GM23248 (cell line): ENCODE measurements at regions not wholly inside any gene's neighbourhood (a gene's known extent, or its start where the extent isn't known, plus 50 kb on each side); places are given as distances from the start of the nearest gene placed in this dataset.
A peak's percentile ranks its signal among the peaks of the same experiment; 100 is the strongest.

Experiments used
- DNase-seq: peaks from one replicate; pipeline ENCODE4 v3.0.0-alpha.2; 2015
- H2AFZ ChIP-seq: fragments of 200-600 bp; sonication (generic); 2 replicates; pipeline ENCODE4 v1.6.1; 2016; ENCODE audit warnings: antibody characterized with exemption
- H3F3A ChIP-seq: fragments of 200-600 bp; sonication (generic); 2 replicates; pipeline ENCODE4 v1.6.1; 2016; ENCODE audit warnings: mild to moderate bottlenecking, antibody characterized with exemption, mixed run types; ENCODE audit not compliant: insufficient read depth
- H3K27ac ChIP-seq: fragments of 200-600 bp; sonication (generic); 2 replicates; pipeline ENCODE4 v1.5.1; 2016; ENCODE audit warnings: mild to moderate bottlenecking
- H3K27me3 ChIP-seq: fragments of 200-600 bp; sonication (generic); replicated peaks from 2 replicates; pipeline ENCODE4 v1.6.1; 2016; ENCODE audit warnings: mild to moderate bottlenecking; ENCODE audit not compliant: insufficient read depth
- H3K36me3 ChIP-seq: fragments of 200-600 bp; sonication (generic); 2 replicates; pipeline ENCODE4 v1.6.1; 2016; ENCODE audit warnings: low read depth, mild to moderate bottlenecking
- H3K4me1 ChIP-seq: fragments of 200-600 bp; sonication (generic); 2 replicates; pipeline ENCODE4 v1.6.1; 2016; ENCODE audit warnings: mild to moderate bottlenecking; ENCODE audit not compliant: insufficient read depth
- H3K4me2 ChIP-seq: fragments of 200-600 bp; sonication (generic); one replicate; pipeline ENCODE4 v1.6.1; 2016; ENCODE audit warnings: mild to moderate bottlenecking; ENCODE audit not compliant: unreplicated experiment
- H3K4me3 ChIP-seq: fragments of 200-600 bp; sonication (generic); 2 replicates; pipeline ENCODE4 v1.5.1; 2016; ENCODE audit warnings: mild to moderate bottlenecking
- H3K79me2 ChIP-seq: fragments of 200-600 bp; sonication (generic); 2 replicates; pipeline ENCODE4 v1.6.1; 2016; ENCODE audit warnings: mild to moderate bottlenecking; ENCODE audit not compliant: insufficient read depth
- H3K9ac ChIP-seq: fragments of 200-600 bp; sonication (generic); 2 replicates; pipeline ENCODE4 v1.6.1; 2016; ENCODE audit warnings: mild to moderate bottlenecking
- H3K9me2 ChIP-seq: fragments of 200-600 bp; sonication (generic); 2 replicates; pipeline ENCODE4 v1.6.1; 2016; ENCODE audit warnings: mixed run types, mild to moderate bottlenecking, moderate library complexity; ENCODE audit not compliant: insufficient read depth
- H3K9me3 ChIP-seq: fragments of 200-600 bp; sonication (generic); one replicate; pipeline ENCODE4 v1.6.1; 2017; ENCODE audit warnings: low read depth
- H4K20me1 ChIP-seq: fragments of 200-600 bp; sonication (generic); 2 replicates; pipeline ENCODE4 v1.6.0; 2016; ENCODE audit not compliant: insufficient read depth
- EZH2 ChIP-seq: fragments of 200-600 bp; sonication (generic); IDR thresholded peaks from 2 replicates; pipeline ENCODE4 v1.6.1; 2018; ENCODE audit warnings: antibody characterized with exemption, mild to moderate bottlenecking; ENCODE audit not compliant: insufficient read depth, poor library complexity, severe bottlenecking
- EZH2phosphoT487 ChIP-seq: fragments of 200-600 bp; sonication (generic); IDR thresholded peaks from 2 replicates; pipeline ENCODE4 v1.6.1; 2018; ENCODE audit warnings: antibody characterized with exemption, moderate library complexity, mild to moderate bottlenecking, low read depth; ENCODE audit not compliant: insufficient read depth
- WGBS, 2 experiments: methylation state at CpG; one replicate each; pipeline ENCODE4 v1.1.6; 2015 to 2017; ENCODE audit warnings: low lambda C conversion rate in 2 of 2, low coverage in 1 of 2; ENCODE audit errors: missing lambda C conversion rate in 2 of 2; 5-methylcytosine and 5-hydroxymethylcytosine counted together
- in situ Hi-C: fragments of 300-500 bp; cut with MboI; formaldehyde crosslinking; loops from 2 replicates; pipeline ENCODE4 v1.15.0; 2020

DNA sequence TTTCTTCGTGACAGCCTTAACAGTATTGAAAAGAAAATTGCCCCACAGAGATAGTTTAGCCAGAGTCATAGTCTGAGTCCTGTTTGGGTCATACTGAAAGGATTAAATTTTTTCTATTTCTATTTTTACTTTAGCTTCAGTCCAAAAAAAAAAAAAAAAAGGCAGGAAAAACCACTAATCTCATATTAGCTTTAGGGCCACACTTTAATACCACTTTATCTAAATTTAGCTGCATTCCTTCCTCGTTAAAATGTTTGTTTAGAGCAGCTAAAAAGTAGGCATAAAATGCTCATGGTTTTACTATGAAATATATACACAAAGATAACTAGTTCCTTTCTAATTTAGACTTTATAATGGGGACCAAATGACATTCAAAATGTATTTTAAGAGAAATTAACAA is 216.5 kb upstream of the TMEM196 start:
- 62 to 65% methylated on average over 2 of the region's 2 CpGs for WGBS, 2 experiments
- H3K27me3 ChIP-seq, result no peaks in the 10 kb centered on the region
- H3K79me2 ChIP-seq, result no peaks in the 10 kb centered on the region
- H3F3A ChIP-seq, result no peaks in the 10 kb centered on the region
- no peak for TF ChIP-seq EZH2
- H3K27ac ChIP-seq, result no peak overlapping the region
- H4K20me1 ChIP-seq, result no peaks in the 10 kb centered on the region
- H3K9me3 ChIP-seq, result no peaks in the 10 kb centered on the region
- no peaks in the 10 kb centered on the region for H3K9me2 ChIP-seq
- H3K36me3 ChIP-seq, result no peaks in the 10 kb centered on the region
- no peak overlapping the region for H3K4me3 ChIP-seq
- in situ Hi-C loops, result loop anchor here (10.0 kb wide), 2 partner anchors 175 to 605 kb away; no protein-coding TSS in a partner anchor
- no peak overlapping the region for H2AFZ ChIP-seq
- H3K4me1 ChIP-seq, result no peaks in the 10 kb centered on the region
- DNase-seq, result no peak
- H3K9ac ChIP-seq, result no peak overlapping the region
- no peak overlapping the region for H3K4me2 ChIP-seq

DNA sequence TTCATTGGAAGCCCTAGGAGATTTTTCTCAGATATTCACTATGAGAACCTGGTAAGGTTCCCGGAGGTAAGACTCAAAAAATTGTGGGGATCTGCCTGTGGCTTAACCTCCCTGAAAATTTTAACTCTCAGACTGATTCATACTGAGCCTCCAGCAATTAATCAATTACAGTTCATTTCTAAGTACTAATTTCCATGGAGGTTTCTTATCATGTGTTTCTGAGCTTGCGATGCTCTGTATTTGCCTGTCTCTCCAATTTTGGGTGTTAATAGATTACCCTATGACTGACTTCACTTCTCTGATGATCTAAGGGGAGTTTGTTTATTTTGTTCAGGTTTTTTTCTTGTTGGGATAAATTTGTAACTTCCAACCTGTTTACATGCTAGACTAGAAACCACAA is 215.4 kb upstream of the TMEM196 start:
- H3K36me3 ChIP-seq, result no peaks in the 10 kb centered on the region
- H2AFZ ChIP-seq, result no peak overlapping the region
- no peak overlapping the region for H3K4me3 ChIP-seq
- no peaks in the 10 kb centered on the region for H3K79me2 ChIP-seq
- no peaks in the 10 kb centered on the region for H3K9me3 ChIP-seq
- H3K27me3 ChIP-seq, result no peaks in the 10 kb centered on the region
- DNase-seq, result no peak
- TF ChIP-seq EZH2phosphoT487, result no peak
- no peak for TF ChIP-seq EZH2
- no peaks in the 10 kb centered on the region for H3K9me2 ChIP-seq
- WGBS, 2 experiments, result 88 to 98% methylated on average over 2 of the region's 2 CpGs
- no peak overlapping the region for H3K9ac ChIP-seq
- no peak overlapping the region for H3K4me2 ChIP-seq
- H3F3A ChIP-seq, result no peaks in the 10 kb centered on the region
- no peaks in the 10 kb centered on the region for H3K4me1 ChIP-seq
- no peak overlapping the region for H3K27ac ChIP-seq
- H4K20me1 ChIP-seq, result no peaks in the 10 kb centered on the region
- in situ Hi-C loops, result loop anchor here (10.0 kb wide), 2 partner anchors 176 to 606 kb away; no protein-coding TSS in a partner anchor

DNA sequence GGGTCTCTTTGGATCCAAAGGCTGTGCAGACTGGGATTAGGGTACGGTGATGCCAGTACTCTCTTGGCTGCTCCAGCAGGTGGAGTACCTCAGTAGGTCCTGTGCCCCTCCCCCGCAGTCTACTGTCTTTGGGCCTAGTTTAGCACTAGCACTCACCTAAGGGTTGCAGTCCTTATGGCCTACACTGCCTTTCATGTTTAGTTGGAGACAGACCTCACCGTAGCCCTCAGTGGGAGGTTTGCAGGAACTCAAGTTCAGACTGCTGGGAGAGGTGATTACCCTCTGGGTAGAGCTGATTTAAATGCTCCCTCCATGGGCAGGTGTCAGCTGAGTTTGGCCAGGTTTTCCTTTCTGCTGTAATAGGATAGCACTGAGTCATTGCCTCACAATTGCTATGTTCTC is 210.8 kb upstream of the TMEM196 start:
- Histone ChIP-seq H3K36me3 (no peaks in the 10 kb centered on the region), H3K79me2 (no peaks in the 10 kb centered on the region), H3K27me3 (no peaks in the 10 kb centered on the region), H3K9me2 (no peaks in the 10 kb centered on the region), H3K27ac (no peak overlapping the region), H3K4me3 (no peak overlapping the region), H3K9ac (no peak overlapping the region), H4K20me1 (no peaks in the 10 kb centered on the region), H2AFZ (no peak overlapping the region), H3K9me3 (no peaks in the 10 kb centered on the region), H3K4me2 (no peak overlapping the region), H3K4me1 (no peaks in the 10 kb centered on the region), H3F3A (no peaks in the 10 kb centered on the region)
- no peak for DNase-seq
- in situ Hi-C loops, result loop anchor here (10.0 kb wide), 2 partner anchors 181 to 611 kb away; no protein-coding TSS in a partner anchor
- no peak for TF ChIP-seq EZH2
- no peak for TF ChIP-seq EZH2phosphoT487
- WGBS, 2 experiments, result 90 to 91% methylated on average over 3 of the region's 3 CpGs

DNA sequence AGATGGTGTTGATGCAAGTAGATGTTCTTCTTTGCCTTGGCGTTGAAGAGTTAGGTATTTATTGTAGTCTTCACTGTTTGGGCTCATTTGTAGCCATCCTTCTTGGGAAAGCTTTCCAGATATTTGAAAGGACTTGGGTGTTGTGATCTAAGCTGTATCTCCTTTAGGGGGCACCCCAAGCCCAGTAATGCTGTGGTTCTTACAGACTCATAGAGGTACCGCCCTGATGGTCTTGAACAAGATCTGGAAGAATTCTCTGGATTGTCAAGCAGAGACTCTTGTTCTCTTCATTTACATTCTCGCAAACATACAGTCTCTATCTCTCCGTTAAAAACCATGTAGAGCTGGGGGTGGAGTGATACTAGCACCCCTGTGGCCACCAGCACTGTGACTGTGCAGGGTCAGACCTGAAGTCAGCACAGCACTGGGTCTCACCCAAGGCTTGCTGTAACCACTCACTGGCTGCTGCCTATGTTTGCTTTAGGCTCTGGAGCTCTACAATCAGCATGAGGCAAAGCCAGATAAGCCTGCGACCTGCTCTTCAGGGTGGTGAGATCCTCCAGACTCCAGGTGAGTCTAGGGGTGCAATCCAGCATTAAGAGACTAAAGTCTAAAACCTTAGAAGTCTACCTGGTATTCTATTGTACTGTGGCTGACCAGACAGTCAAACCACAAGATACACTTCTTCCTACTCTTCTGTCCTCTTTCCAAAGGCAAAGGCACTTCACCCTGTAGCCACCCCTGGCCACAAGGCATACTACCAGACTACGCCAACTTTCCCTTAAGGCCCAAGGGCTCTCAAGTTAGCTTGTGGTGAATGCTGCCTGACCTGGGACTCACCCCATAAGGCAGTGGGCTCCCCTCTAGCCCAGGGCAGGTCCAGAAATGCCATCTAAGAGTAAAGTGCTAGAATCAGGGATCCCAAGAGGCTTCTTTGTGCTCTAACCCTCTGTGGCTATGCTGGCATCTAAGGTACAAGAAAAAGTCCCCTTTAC is 209.7 kb upstream of the TMEM196 start:
- Histone ChIP-seq H3K4me2 (no peak overlapping the region), H3K9me3 (no peaks in the 10 kb centered on the region), H3K4me1 (no peaks in the 10 kb centered on the region), H3F3A (no peaks in the 10 kb centered on the region), H3K79me2 (no peaks in the 10 kb centered on the region), H3K27ac (no peak overlapping the region), H4K20me1 (no peaks in the 10 kb centered on the region), H2AFZ (no peak overlapping the region), H3K9ac (no peak overlapping the region), H3K27me3 (no peaks in the 10 kb centered on the region), H3K4me3 (no peak overlapping the region), H3K36me3 (no peaks in the 10 kb centered on the region), H3K9me2 (no peaks in the 10 kb centered on the region)
- WGBS, 2 experiments, result 40 to 47% methylated on average over 6 of the region's 6 CpGs
- DNase-seq, result peak; percentile 87
- TF ChIP-seq EZH2, result no peak
- TF ChIP-seq EZH2phosphoT487, result no peak
- in situ Hi-C loops, result loop anchor here (10.0 kb wide), 2 partner anchors 182 to 612 kb away; no protein-coding TSS in a partner anchor
